Esophagus squamous epithelium (tissue), 4 donors: ENCODE measurements at regions not wholly inside any gene's neighbourhood (a gene's known extent, or its start where the extent isn't known, plus 50 kb on each side); places are given as distances from the start of the nearest gene placed in this dataset.
"Not testable (repeated sequence)": the region's sequence is repeated elsewhere in the genome, so short reads cannot be mapped to it uniquely, and the experiment has no call there.

Source experiments
- CTCF ChIP-seq, 6 experiments: fragments of 450-650 bp in 4 of 6; fragments of 200-600 bp in 2 of 6; sonication (generic) in 2 of 6; IDR thresholded peaks; one replicate each; pipeline ENCODE4 v1.5.1; 2016 to 2019; ENCODE audit warnings: antibody characterized with exemption in 6 of 6, mild to moderate bottlenecking in 4 of 6, moderate library complexity in 4 of 6
- POLR2A ChIP-seq, 4 donors: fragments of 450-650 bp; IDR thresholded peaks; one replicate each; pipeline ENCODE4 v1.6.1; 2017; ENCODE audit warnings: antibody characterized with exemption in 4 of 4, mild to moderate bottlenecking in 4 of 4, moderate library complexity in 3 of 4

- not testable (repeated sequence) for TF ChIP-seq POLR2A, CTCF (IDR thresholded peaks at IDR 0.05)
Observed at GRCh38 chr12:47426678-47427309, 279.0 kb downstream of the RPAP3 start.
